Gastroesophageal sphincter (tissue), 3 donors: ENCODE measurements at regions not wholly inside any gene's neighbourhood (a gene's known extent, or its start where the extent isn't known, plus 50 kb on each side); places are given as distances from the start of the nearest gene placed in this dataset.

ENCODE experiments used
- POLR2AphosphoS5 ChIP-seq: sonication (generic); formaldehyde crosslinking; IDR thresholded peaks from one replicate; pipeline ENCODE4 v1.6.1; 2017; ENCODE audit warnings: antibody characterized with exemption
- TF ChIP-seq, protein P1 (sequence below), 4 experiments: fragments of 200-600 bp in 2 of 4; fragments of 450-650 bp in 2 of 4; sonication (generic) in 1 of 4; IDR thresholded peaks; one replicate each; pipeline ENCODE4 v1.5.1; 2017 to 2019; ENCODE audit warnings: antibody characterized with exemption in 4 of 4, mild to moderate bottlenecking in 2 of 4, moderate library complexity in 2 of 4

DNA sequence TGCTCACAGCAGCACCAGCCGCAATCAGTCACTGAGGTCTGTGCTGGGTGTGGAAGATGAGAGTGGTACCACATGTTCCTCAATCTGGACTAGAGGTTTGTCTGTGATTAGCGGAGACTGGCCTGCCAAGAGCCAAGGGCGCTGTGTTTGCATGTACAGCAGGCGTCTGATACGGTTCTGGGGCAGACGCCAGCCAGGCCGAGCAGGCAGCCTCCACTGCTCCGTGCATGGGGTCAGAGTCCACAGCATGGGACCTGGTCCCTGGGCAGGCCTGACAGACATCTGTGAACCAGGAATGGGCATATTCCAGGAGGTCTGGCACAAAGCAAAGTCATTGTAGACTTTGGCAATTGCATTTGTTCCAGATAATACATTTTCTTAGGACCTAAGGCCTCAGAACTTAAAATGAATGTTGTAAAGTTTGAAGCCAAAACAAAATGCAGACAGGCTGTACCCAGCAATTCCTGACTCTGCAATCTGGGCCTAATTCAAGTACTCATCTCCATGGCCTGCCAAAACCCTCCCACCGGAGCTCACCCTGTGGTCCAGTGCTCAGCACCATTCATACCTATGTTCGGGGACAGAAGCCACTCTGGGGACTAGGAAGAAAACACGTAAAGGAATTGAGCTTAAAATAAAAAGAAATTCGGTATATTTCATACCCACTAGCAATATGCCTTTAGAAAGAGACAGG is 50.0 kb upstream of the FAM20C start:
- TF ChIP-seq POLR2AphosphoS5, result no peak
- TF ChIP-seq, protein P1, sequence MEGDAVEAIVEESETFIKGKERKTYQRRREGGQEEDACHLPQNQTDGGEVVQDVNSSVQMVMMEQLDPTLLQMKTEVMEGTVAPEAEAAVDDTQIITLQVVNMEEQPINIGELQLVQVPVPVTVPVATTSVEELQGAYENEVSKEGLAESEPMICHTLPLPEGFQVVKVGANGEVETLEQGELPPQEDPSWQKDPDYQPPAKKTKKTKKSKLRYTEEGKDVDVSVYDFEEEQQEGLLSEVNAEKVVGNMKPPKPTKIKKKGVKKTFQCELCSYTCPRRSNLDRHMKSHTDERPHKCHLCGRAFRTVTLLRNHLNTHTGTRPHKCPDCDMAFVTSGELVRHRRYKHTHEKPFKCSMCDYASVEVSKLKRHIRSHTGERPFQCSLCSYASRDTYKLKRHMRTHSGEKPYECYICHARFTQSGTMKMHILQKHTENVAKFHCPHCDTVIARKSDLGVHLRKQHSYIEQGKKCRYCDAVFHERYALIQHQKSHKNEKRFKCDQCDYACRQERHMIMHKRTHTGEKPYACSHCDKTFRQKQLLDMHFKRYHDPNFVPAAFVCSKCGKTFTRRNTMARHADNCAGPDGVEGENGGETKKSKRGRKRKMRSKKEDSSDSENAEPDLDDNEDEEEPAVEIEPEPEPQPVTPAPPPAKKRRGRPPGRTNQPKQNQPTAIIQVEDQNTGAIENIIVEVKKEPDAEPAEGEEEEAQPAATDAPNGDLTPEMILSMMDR (IDR thresholded peaks at IDR 0.05), result no peak
